ENCODE measurements at regions not wholly inside any gene's neighbourhood (a gene's known extent, or its start where the extent isn't known, plus 50 kb on each side); places are given as distances from the start of the nearest gene placed in this dataset.

GRCh38 chr20:53879048-53879684 lies 191.2 kb downstream of the BCAS1 start:
- TF ChIP-seq CTCF (IDR thresholded peaks at IDR 0.05; ENCODE audit: insufficient read depth, low read length, poor library complexity, severe bottlenecking) (no peak), EZH2phosphoT487 (conservative IDR thresholded peaks at IDR 0.05; ENCODE audit: low read length) (no peak)

All from SU-DHL-6 (cell line).